NCI-H2107 treated with DMSO at 0.1 percent for 48 hours (cell line): ENCODE measurements at regions not wholly inside any gene's neighbourhood (a gene's known extent, or its start where the extent isn't known, plus 50 kb on each side); places are given as distances from the start of the nearest gene placed in this dataset.
"Not testable (repeated sequence)": the region's sequence is repeated elsewhere in the genome, so short reads cannot be mapped to it uniquely, and the experiment has no call there.

Experiments
- DNase-seq: peaks from one replicate; lab custom pipeline; 2025; ENCODE audit not compliant: unreplicated experiment; lab: John Stamatoyannopoulos, UW

DNA sequence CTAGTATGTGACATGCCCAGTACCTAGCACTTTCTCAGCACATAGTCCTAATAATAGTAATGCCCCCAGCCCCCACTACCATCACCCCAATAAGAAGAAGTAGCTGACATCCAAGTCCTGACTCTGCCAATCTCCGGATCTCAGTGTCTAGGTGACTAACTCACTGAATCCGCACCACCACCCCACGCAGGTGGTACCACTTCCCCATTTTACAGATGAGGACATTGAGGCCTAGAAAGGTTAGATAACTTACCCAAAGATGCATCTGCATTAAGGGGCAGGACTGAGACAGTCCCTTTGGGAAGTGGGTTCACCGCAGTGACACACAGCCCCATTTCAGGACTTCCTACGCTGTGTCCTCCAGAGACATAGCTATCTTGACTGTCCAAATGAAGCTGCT, 241.2 kb downstream of the TFAP2C start:
- DNase-seq: no peak

DNA sequence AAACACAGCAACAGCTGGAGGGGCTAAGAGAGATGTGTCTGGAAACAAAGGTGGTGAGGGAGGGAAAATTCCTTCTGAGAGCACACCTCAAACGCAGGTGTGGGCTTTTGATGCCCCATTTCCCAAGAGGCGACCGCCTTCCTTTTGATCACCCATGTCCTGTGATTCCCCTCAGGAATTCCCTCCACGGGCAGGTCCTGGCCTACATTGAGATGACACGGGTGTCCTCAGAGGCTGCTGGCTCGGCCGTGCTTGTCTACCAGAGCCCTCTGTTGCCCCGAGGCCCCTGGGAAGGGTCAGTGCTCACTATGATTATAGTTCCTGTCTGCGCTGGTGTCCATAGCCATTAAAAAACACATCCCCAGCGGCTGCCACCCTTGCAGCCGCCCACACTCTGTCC, 242.6 kb downstream of the TFAP2C start:
- no peak for DNase-seq

DNA sequence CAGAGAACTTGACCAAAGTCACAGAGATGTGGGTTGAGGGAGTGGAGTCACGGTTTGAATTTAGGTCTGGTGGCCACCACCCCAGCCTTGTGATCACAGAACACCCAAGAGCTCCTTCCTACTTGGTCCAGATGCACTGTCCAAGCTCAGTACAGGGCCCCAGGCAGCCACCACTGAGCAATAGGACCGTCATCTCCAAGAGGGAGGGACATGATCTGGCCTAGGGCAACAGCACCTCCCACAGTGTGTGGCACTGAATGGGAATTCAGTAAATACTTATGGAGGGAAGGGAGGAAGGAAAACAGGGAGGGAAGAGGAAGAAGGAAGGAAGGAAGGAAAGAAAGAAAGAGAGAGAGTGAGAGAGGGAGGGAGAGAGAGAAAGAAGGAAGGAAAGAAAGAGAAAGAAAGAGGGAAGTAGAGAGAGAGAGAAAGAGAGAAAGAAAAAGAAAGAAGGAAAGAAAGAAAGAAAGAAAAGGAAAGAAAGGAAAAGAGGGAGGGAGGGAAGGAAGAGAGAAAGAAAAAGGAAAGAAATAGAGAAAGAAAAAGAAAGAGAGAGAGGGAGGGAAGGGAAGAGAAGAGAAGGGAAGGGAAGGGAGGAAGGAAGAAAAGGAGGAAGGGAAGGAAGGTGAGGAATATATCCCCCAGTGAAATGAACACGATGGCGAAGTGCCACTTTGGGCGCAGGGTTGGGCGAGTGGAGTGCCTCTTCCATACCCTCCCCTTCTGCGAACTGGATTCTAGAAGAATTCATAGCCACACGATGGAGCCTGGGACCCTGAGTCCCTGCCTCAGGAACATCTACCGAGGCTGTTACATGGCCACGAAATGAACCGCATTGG, 243.7 kb downstream of the TFAP2C start:
- no peak for DNase-seq

DNA sequence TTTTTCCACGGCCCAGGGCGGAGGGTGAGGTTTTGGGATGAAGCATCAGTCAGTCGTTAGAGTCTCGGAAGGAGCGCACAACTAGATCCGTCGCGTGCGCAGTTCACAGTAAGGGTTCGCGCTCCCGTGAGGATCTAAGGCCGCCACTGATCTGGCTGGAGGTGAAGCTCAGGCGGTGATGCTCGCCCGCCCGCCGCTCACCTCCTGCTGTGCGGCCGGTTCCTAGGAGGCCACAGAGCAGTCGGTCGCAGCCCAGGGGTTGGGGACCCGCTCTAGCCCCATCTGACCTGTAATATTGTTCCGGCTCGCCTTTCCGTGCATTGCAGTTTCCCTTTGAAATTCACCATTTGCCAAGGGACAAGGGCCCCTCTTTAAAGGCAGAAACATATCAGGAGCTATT, 244.7 kb downstream of the TFAP2C start:
- no peak for DNase-seq

DNA sequence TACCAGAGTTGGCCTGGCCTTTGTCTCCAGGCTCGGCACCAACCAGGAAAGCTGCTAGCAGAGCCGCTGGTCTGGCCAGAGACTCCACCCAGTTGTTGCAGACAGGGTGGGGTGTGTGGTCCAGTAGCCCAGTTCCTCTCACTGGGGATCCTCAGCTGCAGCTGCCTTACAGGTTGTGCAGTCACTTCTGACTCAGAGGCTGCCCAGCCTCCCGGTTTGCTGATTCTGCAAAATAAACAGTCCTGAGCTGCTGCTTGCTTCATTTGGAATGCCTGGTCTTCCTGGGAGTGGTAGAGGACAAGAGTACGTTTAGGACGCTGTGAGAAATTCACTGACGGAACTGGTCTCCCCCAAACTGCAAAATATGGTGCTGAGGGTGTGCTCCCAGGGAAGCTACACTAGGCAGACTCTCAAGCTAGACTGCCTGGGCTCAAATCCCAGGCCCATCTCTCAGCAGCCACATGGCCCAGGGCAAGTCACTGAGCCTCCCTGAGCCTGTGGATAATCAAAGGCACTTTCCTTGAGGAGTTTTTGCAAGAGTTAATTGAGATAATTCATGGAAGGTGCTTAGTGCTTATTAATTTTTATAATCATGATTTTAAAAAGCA, 246.1 kb downstream of the TFAP2C start:
- DNase-seq: no peak

DNA sequence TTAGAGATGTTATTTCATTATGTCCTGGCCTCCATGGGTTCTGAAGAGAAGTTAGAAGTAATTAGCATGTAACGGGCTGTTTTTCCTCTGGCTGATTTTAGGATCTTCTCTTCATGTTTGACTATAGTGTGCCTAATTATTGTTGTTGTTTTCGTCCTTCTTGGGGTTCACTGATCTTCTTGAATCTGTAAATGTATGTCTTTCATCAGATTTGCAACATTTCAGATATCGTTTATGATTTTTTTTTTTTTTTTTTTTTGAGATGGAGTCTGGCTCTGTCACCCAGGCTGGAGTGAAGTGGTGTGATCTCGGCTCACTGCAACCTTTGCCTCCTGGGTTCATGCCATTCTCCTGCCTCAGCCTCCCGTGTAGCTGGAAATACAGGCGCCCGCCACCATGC, 246.7 kb downstream of the TFAP2C start:
- DNase-seq: no peak

DNA sequence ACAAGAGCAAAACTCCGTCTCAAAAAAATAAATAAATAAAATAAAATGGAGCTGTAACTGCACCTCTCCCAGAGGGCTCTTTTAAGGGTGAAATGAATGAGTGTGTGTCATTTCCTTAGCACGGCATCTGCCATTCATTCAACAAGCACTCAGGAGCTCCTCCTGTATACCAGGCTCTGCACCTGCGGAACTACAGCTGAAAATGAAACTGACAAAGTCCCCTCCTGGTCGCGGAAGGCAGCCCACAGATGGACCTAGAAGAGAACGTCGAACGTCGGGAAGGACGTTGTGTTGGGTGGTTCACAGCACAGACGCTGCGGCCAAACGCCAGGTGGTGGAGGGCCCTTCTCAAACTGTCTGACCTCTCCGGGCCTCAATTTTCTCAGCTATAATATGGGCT, 256.4 kb downstream of the TFAP2C start:
- DNase-seq: no peak

DNA sequence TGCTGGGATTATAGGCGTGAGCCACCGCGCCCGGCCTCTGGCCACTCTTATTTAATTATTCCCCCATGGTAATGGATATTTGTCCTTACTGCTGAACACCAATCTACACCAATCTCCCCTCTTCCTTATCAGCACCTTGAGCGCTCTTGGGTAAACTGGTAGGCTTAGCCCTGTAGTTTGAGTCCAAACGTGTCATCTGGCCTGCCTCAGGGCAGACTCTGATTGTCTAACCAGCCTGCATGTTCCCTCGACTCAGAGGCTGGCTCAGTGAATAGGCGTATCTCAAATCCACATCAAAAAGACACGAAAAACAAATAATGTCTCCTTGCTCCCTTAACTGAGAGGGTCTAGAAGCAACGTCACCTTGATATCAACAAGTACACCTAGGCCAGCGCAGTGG, 260.9 kb downstream of the TFAP2C start:
- DNase-seq: no peak

DNA sequence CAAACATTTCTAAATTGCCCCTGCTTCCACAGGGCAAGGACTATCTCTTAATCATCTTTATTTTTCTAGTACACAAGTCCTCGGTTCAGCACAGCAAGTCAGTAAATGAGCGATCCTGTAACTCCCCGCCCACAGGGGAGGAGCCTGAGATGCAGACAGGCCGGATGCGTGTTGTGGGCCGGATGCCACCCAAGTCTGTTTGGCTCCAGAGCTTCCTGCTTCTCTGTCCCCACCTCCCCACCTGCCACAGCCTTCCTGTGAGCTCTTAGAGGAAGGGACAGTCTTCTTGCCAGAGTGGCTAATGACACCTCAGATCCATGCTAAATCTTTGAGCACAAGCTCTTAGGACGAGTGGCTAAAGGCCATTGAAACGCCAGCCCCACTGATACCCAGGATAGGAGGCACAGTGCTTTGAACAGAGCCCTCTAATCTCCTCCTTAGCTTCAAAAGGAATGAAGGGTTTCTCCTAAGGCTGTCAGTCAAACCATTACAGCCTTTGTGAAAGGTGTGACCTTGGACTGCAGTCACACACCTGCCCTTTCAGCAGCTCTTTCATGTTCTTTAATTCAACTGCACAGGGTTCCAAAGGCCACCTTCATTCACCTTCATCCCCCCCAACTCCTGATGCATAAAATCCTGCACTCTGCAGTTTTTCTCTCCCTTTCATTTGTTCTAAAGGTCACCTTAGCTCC, 264.3 kb downstream of the TFAP2C start:
- no peak for DNase-seq

DNA sequence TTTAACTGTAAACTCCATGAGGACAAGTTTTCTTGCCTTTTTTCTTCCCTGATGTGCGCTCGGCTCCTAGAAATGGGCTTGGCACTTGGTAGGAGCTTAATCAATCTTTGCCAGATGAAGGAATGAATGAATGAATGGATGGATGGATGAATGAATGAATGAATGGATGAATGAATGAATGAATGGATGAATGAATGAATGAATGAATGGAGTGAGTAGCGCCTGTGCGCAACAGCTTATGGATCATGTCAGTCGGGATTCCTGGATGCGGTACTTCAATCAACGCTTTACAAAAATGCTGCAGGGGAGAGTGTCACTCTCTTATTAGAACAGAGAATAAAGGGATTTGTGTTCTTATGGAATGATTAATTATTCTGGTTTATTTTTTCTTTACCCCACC, 267.3 kb downstream of the TFAP2C start:
- DNase-seq: no peak

DNA sequence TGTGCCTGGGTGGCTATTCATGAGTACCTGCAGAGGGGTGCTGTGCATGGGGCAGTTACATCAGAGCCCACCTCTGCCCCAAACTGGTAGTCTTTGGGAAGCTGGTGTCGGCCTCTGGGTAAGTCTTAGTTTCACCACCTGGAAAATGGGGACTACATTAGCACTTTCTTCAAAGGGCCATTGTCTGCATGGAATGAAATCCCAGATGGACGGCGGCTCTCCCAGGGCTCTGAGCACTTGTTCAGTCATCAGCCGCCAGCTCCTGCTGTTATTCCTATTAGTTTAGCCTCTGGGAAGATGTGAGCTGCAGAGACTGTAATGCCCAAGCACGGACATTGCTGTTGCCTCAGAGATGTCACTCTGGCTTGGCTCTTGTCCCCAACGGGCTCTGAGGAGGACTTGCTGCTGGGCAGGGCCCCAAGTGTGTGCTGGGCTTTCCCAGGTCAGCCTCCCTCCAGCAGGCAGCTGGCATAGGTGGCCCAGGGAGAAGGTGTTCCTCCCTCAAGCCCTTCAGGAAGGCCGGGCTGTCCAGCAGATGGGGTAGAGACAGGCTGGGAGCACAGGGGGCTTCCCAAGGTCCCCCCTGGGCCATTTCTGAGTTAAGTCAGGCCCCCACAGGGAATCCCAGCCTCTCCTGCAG, 268.3 kb downstream of the TFAP2C start:
- no peak for DNase-seq

DNA sequence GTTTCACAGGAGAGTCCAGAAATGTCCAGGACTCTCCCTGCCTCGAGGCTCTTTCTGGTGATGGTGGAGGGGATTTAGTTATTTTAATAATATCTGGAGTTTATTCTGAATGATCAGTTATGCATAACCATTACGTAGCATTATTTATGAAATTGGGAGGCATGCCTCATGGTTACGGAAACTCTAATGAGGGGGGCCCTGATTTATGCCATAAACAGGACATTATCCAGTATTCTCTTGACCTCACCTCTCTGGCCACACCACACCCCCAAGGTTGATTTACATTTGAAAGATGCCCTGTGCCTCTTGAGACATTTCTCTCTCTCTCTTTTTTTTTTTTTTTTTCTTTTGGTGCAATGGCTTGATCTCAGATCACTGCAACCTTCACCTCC, 268.8 kb downstream of the TFAP2C start:
- DNase-seq: no peak

DNA sequence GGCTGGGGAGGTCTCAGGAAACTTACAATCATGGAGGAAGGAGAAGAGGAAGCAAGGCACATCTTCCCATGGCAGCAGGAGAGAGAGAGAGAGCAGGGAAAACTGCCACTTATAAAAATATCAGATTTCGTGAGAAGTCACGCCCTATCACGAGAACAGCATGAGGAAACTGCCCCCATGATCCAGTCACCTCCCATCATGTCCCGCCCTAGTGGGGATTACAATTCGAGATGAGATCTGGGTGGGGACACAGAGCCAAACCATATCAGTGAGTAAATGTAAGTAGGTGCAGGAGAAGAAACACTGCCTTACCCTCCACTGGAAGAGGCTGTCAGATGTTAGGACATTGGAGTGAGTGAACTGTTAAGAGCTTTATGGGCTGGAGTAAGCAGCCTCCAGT, 270.4 kb downstream of the TFAP2C start:
- no peak for DNase-seq

DNA sequence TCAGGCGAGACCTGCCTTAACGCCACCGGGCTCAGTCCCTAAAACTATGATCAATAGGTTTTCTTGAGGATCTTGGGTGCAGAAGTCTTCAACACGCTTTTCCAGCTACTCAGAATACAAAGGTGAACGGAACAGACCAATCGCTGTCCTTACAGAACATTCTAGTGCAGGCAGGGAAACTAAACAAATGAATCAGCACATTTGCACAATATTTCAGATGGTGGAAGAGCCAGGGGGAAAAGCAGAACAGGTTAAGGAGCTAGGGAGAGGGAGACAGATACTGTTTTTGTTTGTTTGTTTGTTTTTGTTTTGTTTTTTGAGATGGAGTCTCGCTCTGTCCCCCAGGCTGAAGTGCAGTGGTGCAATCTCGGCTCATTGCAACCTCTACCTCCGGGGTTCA, 271.1 kb downstream of the TFAP2C start:
- no peak for DNase-seq

DNA sequence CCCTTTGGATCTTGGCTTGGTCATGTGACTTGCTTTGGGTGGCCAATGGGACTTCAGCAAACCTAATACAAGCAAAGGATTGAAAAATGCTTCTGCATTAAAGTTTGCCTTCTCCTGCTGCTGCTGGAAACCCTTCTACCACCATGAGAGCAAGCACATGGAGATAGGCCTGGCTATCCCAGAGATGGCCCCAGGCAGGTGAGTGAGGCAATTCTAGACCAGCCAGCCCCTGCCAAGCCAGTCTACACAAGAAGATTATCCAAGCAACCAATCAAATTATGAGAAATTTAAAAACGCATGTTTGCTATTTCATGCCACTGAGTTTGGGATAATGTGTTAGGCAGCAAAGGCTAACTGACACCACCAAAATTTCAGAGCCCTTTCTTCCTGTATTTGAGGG, 274.3 kb downstream of the TFAP2C start:
- no peak for DNase-seq

DNA sequence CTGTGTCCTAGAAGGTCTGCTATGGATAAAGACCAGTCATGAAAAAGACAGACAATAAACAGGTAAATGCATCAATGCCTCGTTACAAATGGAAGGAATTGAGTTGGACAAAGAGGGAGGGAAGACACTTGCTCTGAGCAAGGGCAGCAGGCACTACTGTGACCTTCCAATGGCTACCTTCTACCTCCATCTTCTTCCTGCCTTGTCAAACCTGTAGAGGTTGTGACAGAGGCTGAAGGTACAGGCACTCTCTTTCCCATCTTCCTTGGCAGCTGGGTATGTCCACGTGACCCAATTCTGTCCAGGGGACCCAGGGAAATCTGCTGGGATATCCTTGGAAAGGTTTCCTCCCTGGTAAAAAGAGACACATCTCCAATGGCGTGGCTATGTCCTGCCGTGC, 274.8 kb downstream of the TFAP2C start:
- no peak for DNase-seq

DNA sequence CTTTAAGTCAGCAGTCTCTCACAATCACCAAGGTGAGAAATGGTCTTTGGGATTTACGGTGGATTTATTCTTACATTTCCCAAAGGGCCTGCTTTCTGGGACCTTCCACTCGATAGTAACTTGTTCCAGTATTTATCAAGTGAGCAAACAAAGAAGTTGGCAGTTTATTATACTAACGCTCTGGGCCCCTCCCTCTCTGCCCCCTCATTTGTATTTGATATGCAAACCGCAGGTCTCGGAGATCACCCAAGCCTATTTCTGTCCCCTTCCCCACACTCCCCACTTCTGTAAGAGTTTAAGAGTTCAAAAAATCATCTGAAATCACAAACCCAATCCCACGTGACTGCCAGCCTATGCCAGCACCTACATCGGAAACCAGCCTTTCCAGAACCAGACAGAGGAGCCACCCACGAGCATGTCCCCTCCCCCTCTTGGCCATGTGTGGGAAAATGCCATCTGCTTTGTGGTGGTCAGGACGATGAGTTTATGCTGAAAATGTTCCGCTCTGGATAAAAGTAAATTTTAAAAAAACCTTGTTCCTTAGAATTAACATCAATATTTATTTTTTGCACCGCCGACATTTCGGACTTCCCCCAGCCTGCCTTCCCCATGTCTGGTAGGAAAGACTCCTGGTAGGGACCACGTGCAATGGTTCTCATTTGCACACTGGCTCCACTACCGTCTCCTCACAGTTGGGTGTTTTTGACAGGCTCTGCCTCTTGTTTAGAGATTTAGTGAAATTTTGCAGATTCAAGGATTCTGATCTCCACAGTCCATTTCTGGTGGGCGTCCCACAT, 281.0 kb downstream of the TFAP2C start:
- no peak for DNase-seq

DNA sequence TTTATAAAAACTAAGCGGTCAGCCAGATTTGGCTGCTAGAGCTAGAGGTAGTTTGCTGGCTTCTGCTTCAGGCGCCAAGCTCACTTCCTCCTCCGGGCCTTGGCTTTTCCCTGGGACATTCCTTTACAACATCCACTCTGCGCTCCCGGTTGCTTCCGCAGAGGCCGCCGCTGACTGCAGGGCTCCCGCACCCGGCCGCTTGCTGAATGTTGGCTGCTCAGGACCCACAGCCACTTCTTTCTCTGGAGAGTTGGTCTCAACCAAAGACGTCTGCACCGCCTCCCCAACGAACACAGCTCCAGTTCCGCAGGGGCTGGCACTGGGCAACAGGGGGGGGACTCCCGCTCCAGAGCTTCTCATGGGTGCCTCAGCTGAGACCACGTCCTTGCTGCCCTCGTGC, 282.8 kb downstream of the TFAP2C start:
- DNase-seq: no peak

DNA sequence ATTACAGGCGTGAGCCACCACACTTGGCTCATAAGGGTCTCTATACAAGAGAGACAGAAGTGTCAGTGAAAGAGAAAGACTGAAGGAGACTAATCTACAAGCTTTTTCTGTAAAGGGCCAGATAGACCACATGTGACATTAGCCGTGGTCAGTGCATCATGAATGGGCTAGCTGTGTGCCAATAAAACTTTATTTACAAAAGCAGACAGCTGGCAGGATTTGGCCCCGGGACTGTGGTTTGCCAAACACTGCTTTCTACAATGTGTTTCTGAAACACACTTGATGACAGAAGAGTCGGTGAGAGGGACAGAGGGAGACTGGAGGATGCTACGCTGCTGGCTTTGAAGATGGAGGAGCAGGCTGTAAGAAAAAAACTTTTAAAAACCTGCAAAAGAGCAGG, 285.4 kb downstream of the TFAP2C start:
- no peak for DNase-seq

DNA sequence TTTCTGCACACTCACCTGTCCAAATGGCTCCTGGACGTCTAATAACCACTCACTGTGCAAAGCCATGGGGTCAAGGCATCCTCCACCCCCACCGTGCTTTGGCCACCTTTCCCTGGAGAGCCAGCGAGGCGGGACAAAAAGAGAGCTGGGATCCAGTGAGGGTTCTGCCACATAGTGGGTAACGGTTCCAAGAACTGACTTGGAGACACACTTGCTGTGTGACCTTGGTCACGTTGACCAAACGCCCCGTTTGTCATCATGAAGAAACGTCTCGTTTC, 287.2 kb downstream of the TFAP2C start:
- no peak for DNase-seq

DNA sequence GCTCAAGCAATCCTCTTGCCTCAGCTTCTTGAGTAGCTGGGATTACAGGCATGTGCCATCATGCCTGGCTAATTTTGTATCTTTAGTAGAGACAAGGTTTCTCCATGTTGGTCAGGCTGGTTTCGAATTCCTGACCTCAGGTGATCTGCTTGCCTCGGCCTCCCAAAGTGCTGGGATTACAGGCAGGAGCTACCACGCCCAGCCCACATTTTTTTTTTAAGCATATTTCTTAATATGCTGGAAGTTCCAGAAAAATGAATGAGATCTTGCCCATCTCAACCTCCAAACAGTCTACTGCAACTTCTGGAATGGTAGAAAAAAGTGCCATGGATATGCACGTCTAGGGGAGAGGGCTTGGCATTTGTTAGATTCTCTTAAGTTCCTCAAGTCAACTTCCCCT, 290.9 kb downstream of the TFAP2C start:
- not testable (repeated sequence) for DNase-seq
